Activated CD4-positive, alpha-beta T cell treated with anti-CD3 and anti-CD28 coated beads for 24 hours (primary cell): ENCODE measurements at regions not wholly inside any gene's neighbourhood (a gene's known extent, or its start where the extent isn't known, plus 50 kb on each side); places are given as distances from the start of the nearest gene placed in this dataset.

ENCODE experiments used
- DNase-seq, 2 donors: peaks; one replicate each; pipeline ENCODE4 v3.0.0-alpha.2; 2020; ENCODE audit warnings: low read depth in 2 of 2

- no peak for DNase-seq
These were observed 110.1 kb upstream of the ATP1A1 start for GRCh38 chr1:116262995-116263385.

- no peak for DNase-seq
These were observed 106.8 kb upstream of the ATP1A1 start for GRCh38 chr1:116265931-116266863.

- DNase-seq, result no peak
These were observed 106.2 kb upstream of the ATP1A1 start for GRCh38 chr1:116266864-116267212.

DNA sequence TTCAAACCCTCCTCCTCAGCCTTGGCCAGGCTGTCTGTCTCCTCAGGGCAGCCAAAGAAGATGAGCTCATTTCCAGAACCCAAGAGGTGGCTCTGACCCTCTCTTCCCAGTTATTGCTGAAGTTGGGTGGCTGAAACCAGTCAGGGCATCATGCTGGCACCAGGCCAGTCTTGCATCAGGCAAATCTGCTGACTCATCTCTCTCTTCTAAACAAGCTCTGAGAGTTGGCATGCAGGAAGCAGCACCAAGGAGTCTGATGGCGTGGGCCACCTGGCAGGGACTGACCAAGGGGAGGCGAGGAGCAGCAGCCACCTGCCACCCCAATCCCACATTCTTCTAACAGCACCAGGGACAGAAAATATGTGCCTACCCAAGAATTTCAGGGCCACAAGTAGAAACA, 104.8 kb upstream of the ATP1A1 start:
- no peak for DNase-seq

DNA sequence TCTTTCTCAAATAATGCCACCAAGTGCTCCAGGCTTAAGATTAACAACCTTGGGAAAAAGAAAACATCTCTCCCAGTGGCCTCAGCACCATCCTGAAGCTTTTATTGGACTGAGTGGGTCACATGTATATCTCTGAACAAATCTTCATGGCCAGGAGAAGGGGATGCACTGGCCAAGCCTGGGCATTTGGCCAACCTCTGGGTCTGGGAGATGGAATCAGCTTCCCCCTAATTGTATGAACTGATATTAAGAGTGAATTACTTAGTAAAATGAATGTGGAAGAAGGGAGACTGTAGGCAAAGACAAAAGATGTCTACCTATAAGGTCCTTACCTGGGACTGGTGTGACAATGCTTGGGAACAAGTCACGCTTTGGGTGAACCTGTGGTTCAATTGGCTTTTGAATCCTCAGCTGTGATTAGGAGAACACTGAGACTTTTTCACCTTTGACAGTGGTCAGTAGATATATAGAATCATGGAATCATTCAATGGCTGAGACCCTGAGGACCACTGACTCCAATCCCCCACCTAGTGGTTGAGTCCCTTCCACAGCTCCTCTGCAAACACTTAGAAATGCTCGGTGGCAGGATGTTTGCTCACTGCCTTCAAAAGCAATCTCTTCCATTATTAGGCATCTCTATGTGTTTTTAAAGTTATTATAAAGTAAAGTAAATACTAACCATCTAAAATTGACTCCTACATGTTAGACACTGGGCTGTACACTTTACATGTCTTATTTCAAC, 102.6 kb upstream of the ATP1A1 start:
- no peak for DNase-seq

GRCh38 chr1:116273042-116273783, 99.8 kb upstream of the ATP1A1 start:
- no peak for DNase-seq

GRCh38 chr1:116276532-116276931, 96.5 kb upstream of the ATP1A1 start:
- DNase-seq, result no peak

DNA sequence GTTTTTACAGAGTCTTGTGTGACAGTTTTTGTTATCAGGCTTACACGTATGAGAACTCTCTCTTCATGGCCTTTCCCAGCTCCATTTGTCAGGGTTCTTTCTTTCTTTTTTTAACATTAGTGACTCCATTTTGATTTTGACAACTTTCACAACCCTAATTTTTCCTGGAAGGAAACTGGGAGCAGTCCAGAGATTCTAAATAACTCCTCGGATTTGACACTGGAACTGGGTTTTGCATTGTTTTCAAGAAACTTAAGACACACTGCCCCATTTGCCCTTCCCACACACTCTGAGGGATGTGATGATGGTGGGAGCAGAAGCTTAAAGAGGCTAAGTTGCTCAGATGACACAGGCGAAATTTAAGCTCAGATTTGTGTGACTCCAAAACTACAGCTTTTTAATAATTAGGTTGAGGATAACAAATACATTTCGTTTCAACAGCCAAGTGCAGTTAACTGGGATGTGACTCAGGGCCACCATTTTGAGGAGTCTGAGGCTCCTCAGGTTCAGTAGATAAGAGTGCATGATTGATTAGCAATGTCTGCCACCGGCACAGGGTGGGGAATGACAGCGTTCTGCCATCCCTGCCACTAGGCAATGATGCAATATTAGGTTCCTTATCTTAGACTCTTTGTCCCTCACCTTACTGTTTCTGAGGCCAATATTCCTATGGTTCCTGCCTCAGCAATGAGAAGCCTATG, 95.1 kb upstream of the ATP1A1 start:
- no peak for DNase-seq

DNA sequence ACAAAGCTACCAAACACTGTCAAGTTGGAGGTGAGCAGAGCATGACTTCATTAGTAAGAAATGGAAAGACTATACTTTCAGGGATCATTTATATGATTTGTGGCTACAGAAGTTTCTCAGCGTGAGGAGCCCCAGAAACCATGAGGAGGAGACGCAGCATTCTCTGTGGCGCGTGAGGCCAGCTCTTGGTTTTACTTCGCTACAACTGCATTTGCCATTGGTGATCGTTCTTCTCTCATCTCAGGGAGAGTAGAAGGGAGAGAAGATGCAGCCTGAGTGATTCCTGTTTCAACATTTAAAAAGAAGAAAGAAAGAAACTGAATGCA, 94.5 kb upstream of the ATP1A1 start:
- DNase-seq, result no peak

DNA sequence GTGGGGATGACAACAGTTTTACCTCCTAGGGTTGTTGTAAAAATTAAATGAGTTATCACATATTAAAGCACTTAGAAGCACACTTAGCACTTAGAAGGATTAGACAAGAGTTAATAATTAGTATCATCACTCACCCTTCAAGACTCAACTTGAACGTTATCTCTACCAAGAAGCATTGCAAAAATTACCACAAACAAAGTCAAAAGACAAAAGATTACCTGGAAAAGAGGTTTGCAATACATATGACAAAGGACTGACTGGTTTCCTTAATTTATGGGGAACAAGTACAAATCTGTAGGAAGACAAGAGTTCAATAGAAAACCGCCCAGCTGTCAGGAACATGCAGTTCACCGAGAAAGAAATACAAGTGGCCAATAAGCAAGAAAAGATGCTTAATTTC, 93.3 kb upstream of the ATP1A1 start:
- DNase-seq, result no peak

GRCh38 chr1:116284819-116285390, 88.1 kb upstream of the ATP1A1 start:
- no peak for DNase-seq

DNA sequence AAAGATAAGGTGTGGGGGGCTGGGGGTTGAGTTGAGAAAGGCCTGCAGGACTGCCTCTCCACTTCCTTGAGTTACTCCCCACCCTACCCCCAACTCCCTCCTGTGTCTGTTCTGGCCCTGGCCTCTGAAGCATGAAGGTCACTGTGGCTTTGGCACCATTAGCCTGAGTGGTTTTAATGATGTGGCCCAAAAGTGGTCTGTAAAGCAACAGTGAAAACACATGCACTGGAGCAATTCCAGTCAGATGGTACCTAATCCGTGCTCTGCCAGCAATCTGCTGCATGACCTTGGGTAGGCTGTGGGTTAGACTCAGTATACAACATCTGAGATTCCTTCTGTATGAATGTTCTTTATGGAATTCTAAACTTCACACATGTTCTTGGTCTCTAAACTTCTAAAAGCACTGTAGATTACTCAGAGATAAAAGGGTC, 86.5 kb upstream of the ATP1A1 start:
- no peak for DNase-seq

DNA sequence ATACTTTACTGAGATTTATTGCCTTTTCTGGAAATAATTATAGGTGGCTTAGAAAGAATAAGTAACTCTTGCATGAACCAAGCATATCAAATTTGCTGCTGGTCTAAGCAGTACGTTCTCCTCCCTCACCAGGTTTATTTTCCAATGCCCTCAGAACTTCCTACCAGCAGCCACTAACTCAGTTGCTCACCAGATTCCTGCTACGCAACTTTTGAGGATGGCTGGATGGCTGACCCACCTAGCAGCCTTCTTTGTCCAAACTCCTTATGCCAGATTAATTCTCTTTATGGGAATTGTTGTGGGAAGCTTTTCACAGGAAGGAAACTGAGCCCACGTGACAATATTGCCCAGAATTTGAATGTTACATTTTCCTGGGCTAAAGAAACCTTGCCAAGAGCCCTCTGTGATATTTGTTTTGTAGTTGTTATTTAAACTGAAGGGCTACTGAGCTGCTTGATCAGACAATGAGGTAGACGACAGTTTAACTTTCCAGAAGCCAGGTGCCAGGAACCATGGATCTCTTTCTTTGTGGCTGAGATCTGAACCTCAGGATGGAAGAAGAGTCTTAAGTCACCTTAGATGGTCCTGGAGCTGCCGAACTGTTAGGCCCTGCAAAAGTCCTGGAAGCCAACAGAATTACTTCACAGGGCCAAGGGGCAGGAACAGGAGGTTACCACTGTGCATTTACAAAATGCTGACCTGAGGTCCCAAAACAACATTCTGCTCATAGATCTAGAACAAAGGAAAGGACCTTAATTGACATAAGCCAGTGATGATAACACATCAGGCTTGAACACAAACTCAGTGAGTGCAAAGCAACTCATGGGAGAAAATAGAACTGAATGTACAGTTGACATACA, 85.5 kb upstream of the ATP1A1 start:
- DNase-seq, result no peak

GRCh38 chr1:116288201-116288598, 84.8 kb upstream of the ATP1A1 start:
- no peak for DNase-seq

DNA sequence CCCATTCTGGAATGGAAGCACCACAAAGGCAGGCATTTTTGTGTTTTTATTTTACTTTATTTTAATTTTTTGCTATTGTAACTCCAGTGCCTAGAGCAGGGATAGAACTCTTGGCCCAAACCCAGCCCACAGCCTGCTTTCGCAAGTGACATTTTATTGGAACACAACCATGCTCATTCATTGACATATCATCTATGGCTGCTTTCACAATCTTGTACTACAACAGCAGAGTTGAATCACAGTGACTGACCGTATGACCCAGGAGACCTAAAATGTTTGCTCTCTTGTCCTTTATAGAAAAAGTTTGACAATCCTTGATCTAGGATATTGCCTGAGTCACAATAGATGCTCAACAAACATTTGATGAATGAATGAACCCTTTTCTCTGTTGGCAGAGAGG, 83.9 kb upstream of the ATP1A1 start:
- DNase-seq, result no peak

DNA sequence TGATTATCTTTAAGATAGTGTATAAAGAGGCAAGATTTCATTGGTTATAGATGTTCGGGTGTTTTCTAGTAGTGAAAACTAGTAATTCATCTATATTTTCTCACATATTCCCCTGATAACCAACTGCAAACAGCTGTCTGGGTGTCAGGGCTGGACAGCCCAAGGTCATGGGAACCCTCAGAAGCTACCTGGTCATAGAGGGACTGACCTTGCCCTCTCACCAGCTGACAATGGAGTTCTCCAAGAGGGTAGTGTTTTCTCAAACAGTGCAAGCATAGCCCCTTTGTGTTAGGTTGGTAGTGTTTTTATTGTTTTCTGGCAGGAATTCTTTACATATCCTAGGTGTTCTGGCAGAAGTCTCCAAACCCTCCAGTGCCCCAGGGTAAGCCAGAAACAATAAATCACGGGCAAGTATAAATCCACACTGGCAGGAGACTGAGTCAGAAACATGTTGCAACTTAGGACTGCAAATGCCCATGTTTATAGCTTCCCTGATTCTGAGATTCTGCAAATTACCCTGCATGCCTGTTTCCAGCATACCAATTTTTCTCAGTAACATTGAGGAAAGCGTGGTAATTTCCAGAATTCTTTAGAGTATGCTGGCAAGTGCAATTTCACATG, 82.8 kb upstream of the ATP1A1 start:
- no peak for DNase-seq

DNA sequence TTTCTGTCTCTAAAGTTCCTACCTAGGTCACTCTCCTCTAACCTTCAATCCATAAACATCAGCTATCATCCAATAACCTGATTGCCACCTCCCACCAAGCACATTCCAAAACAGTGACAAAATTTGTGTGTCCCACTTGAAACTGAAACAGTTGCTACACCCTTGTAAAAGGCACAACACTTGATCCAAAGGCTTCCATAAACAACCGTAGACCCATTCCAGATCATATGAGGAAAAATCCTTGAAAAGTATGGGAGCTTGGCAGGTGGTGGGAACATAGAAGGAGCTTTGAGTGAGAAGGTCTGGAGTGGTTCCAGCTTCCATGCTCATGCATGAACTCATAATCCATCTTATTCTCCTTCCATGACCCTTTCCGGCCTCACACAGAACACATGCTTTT, 82.0 kb upstream of the ATP1A1 start:
- DNase-seq, result no peak

- no peak for DNase-seq
These were observed 79.9 kb upstream of the ATP1A1 start for GRCh38 chr1:116292929-116293725.

DNA sequence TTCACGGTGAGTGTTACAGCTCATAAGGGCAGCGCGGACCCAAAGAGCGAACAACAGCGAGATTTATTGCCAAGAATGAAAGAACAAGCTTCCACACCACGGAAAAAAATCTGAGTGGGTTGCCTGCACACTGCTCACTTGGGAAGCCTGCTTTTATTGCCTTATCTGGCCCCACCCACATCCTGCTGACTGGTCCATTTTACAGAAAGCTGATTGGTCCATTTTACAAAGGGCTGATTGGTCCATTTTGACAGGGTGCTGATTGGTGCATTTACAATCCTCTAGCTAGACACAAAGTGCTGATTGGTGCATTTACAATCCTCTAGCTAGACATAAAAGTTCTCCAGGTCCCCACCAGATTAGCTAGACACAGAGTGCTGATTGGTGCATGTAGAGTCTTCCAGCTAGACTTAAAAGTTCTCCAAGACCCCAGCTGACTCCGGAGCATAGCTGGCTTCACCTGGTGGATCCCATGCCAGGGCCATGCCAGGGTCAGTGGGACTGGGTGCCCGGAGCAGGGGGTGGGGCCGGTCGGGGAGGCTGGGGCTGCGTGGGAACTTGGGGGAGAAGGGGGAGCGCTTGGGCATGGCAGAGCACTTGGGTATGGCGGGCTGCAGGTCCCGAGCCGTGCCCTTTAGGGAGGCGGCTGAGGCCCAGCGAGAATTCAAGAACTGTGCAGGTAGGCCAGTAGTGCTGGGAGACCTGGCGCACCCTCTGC, 75.4 kb upstream of the ATP1A1 start:
- no peak for DNase-seq
